ENCODE measurements at regions not wholly inside any gene's neighbourhood (a gene's known extent, or its start where the extent isn't known, plus 50 kb on each side); places are given as distances from the start of the nearest gene placed in this dataset.
"Not testable (repeated sequence)": the region's sequence is repeated elsewhere in the genome, so short reads cannot be mapped to it uniquely, and the experiment has no call there.

- TF ChIP-seq CTCF (IDR thresholded peaks at IDR 0.05): peak in 2 of 5 experiments; percentile 3 to 31
- H3K36me3 ChIP-seq; in situ Hi-C loops (cut with MboI; ENCODE audit: low pct_ligation_motif_present in 1 of 4, low pct_unique_long_range_greater_than_20kb in 1 of 4, low sequenced_read_pairs in 3 of 4); intact Hi-C loops (cut with DNase I; ENCODE audit: low total_unique reads); DNase-seq; H3K27me3 ChIP-seq; H3K4me1 ChIP-seq; H3K9me3 ChIP-seq; H3K4me3 ChIP-seq; H3K27ac ChIP-seq: not testable (repeated sequence)
- 38% methylated on average over 5 of the region's 10 CpGs; no CpG with 5 or more reads in 1 of the 2 donors for WGBS, 2 donors (ENCODE audit: low coverage in 1 of 2)
Measured at GRCh38 chr14:106116339-106116930, 590.1 kb downstream of the TMEM121 start.

- TF ChIP-seq POLR2AphosphoS5 (IDR thresholded peaks at IDR 0.05) (no peak), EP300 (IDR thresholded peaks at IDR 0.05; ENCODE audit: low read depth) (no peak), CTCF (IDR thresholded peaks at IDR 0.05) (no peak), POLR2A (IDR thresholded peaks at IDR 0.05) (no peak)
- H3K36me3 ChIP-seq: no peaks in the 10 kb centered on the region
- in situ Hi-C loops (cut with MboI; ENCODE audit: low pct_ligation_motif_present in 1 of 4, low pct_unique_long_range_greater_than_20kb in 1 of 4, low sequenced_read_pairs in 3 of 4): no loop called here
- no peaks in the 10 kb centered on the region for H3K4me1 ChIP-seq
- intact Hi-C loops (cut with DNase I; ENCODE audit: low total_unique reads): no loop called here
- no peak overlapping the region for H3K4me3 ChIP-seq
- DNase-seq: no peak
- no peak overlapping the region for H3K27ac ChIP-seq
- no peaks in the 10 kb centered on the region for H3K9me3 ChIP-seq
- 33 to 36% methylated on average over 2 to 6 of the region's 6 CpGs for WGBS, 2 donors (ENCODE audit: low coverage in 1 of 2)
- peaks cover 8% of the 10 kb centered on the region for H3K27me3 ChIP-seq
Measured at GRCh38 chr14:106120101-106120500, 593.7 kb downstream of the TMEM121 start.

- in situ Hi-C loops (cut with MboI; ENCODE audit: low pct_ligation_motif_present in 1 of 4, low pct_unique_long_range_greater_than_20kb in 1 of 4, low sequenced_read_pairs in 3 of 4): loop anchor here in 1 of 4 donors (25.0 kb wide), 1 partner anchor 92 kb away; no protein-coding TSS in a partner anchor
- no peak for TF ChIP-seq POLR2AphosphoS5 (IDR thresholded peaks at IDR 0.05)
- TF ChIP-seq EP300 (IDR thresholded peaks at IDR 0.05; ENCODE audit: low read depth): no peak
- TF ChIP-seq POLR2A (IDR thresholded peaks at IDR 0.05): no peak
- TF ChIP-seq CTCF (IDR thresholded peaks at IDR 0.05): no peak
- H3K36me3 ChIP-seq: no peaks in the 10 kb centered on the region
- DNase-seq: no peak
- intact Hi-C loops (cut with DNase I; ENCODE audit: low total_unique reads): no loop called here
- H3K27me3 ChIP-seq: no peaks in the 10 kb centered on the region
- no peak overlapping the region for H3K27ac ChIP-seq
- no peaks in the 10 kb centered on the region for H3K9me3 ChIP-seq
- H3K4me1 ChIP-seq: no peaks in the 10 kb centered on the region
- 62% methylated on average over 5 of the region's 5 CpGs; no CpG with 5 or more reads in 1 of the 2 donors for WGBS, 2 donors (ENCODE audit: low coverage in 1 of 2)
- no peak overlapping the region for H3K4me3 ChIP-seq
Measured at GRCh38 chr14:106129274-106129673, 602.9 kb downstream of the TMEM121 start.

GRCh38 chr14:106129904-106130661 lies 603.7 kb downstream of the TMEM121 start:
- H3K9me3 ChIP-seq; H3K27me3 ChIP-seq; intact Hi-C loops (cut with DNase I; ENCODE audit: low total_unique reads); H3K36me3 ChIP-seq; H3K4me3 ChIP-seq; H3K4me1 ChIP-seq; DNase-seq; H3K27ac ChIP-seq: not testable (repeated sequence)
- in situ Hi-C loops (cut with MboI; ENCODE audit: low pct_ligation_motif_present in 1 of 4, low pct_unique_long_range_greater_than_20kb in 1 of 4, low sequenced_read_pairs in 3 of 4): loop anchor here in 1 of 4 donors (25.0 kb wide), 1 partner anchor 93 kb away; no protein-coding TSS in a partner anchor
- WGBS, 2 donors (ENCODE audit: low coverage in 1 of 2): 64 to 65% methylated on average over 7 to 8 of the region's 8 CpGs

GRCh38 chr14:106133126-106133525 lies 606.7 kb downstream of the TMEM121 start:
- H3K9me3 ChIP-seq; H3K4me3 ChIP-seq; H3K4me1 ChIP-seq; H3K27ac ChIP-seq; intact Hi-C loops (cut with DNase I; ENCODE audit: low total_unique reads); H3K27me3 ChIP-seq; H3K36me3 ChIP-seq; DNase-seq: not testable (repeated sequence)
- in situ Hi-C loops (cut with MboI; ENCODE audit: low pct_ligation_motif_present in 1 of 4, low pct_unique_long_range_greater_than_20kb in 1 of 4, low sequenced_read_pairs in 3 of 4): loop anchor here in 1 of 4 donors (25.0 kb wide), 1 partner anchor 96 kb away; no protein-coding TSS in a partner anchor
- 20 to 55% methylated on average over 1 to 2 of the region's 2 CpGs for WGBS, 2 donors (ENCODE audit: low coverage in 1 of 2)
